ENCODE measurements at regions not wholly inside any gene's neighbourhood (a gene's known extent, or its start where the extent isn't known, plus 50 kb on each side); places are given as distances from the start of the nearest gene placed in this dataset.
"Not testable (repeated sequence)": the region's sequence is repeated elsewhere in the genome, so short reads cannot be mapped to it uniquely, and the experiment has no call there.

- ChIA-PET CTCF (no interaction called here), POLR2A (no interaction called here)
- no peak for DNase-seq (ENCODE audit: extremely low spot score)
- no peak for TF ChIP-seq CTCF (IDR thresholded peaks at IDR 0.05; ENCODE audit: control extremely low read depth, extremely low read depth, low read depth, missing control alignments)
These were observed 148.3 kb upstream of the LMCD1 start for GRCh38 chr3:8353364-8353763.

DNA sequence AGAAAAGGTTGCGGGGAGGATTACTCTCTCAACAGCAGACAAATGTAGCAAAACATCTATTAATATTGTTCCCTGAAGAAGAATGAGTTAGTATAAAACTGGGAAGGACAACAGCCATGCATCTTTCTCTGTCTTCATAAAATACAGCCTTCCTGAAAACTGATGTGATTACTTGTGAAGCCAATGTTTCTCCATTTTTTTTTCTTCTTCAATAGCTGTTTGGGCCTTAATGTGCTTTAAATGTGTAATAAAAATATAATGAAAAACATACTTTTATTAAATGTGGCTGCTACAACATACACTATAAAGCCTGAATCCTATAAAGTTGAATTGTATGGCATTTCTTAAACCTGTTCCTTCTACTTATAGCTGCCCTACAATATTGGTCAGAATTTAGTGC lies 146.3 kb upstream of the LMCD1 start:
- TF ChIP-seq CTCF (IDR thresholded peaks at IDR 0.05; ENCODE audit: control extremely low read depth, extremely low read depth, low read depth, missing control alignments), result no peak
- DNase-seq (ENCODE audit: extremely low spot score), result no peak
- CTCF ChIA-PET, result no interaction called here
- POLR2A ChIA-PET, result no interaction called here

GRCh38 chr3:8356066-8356465 lies 145.6 kb upstream of the LMCD1 start:
- DNase-seq (ENCODE audit: extremely low spot score); CTCF ChIA-PET: not testable (repeated sequence)

GRCh38 chr3:8357859-8358258 lies 143.8 kb upstream of the LMCD1 start:
- no peak for DNase-seq (ENCODE audit: extremely low spot score)
- CTCF ChIA-PET, result no interaction called here
- no peak for TF ChIP-seq CTCF (IDR thresholded peaks at IDR 0.05; ENCODE audit: control extremely low read depth, extremely low read depth, low read depth, missing control alignments)
- POLR2A ChIA-PET, result no interaction called here

More at GRCh38 chr3:8356066-8356465, 145.6 kb upstream of the LMCD1 start:
- POLR2A ChIA-PET, result not testable (repeated sequence)

- POLR2A ChIA-PET, result no interaction called here
- DNase-seq (ENCODE audit: extremely low spot score), result no peak
- TF ChIP-seq CTCF (IDR thresholded peaks at IDR 0.05; ENCODE audit: control extremely low read depth, extremely low read depth, low read depth, missing control alignments), result no peak
- CTCF ChIA-PET, result no interaction called here
These were observed 142.5 kb upstream of the LMCD1 start for GRCh38 chr3:8359133-8359532.

- ChIA-PET POLR2A (no interaction called here), CTCF (interaction anchor here (3.9 kb wide), 1 partner anchor 11 kb away, joined by 12 read pairs; no protein-coding TSS in a partner anchor)
- TF ChIP-seq CTCF (IDR thresholded peaks at IDR 0.05; ENCODE audit: control extremely low read depth, extremely low read depth, low read depth, missing control alignments), result no peak
- DNase-seq (ENCODE audit: extremely low spot score), result no peak
These were observed 138.4 kb upstream of the LMCD1 start for GRCh38 chr3:8363200-8363599.

- TF ChIP-seq CTCF (IDR thresholded peaks at IDR 0.05; ENCODE audit: control extremely low read depth, extremely low read depth, low read depth, missing control alignments), result no peak
- no peak for DNase-seq (ENCODE audit: extremely low spot score)
- POLR2A ChIA-PET, result no interaction called here
- CTCF ChIA-PET, result interaction anchor here (0.8 to 3.9 kb wide), 2 partner anchors 8 to 14 kb away, joined by 3 to 12 read pairs; no protein-coding TSS in a partner anchor
These were observed 136.1 kb upstream of the LMCD1 start for GRCh38 chr3:8365541-8365940.

Data from GM10248 (cell line).